ENCODE measurements at regions not wholly inside any gene's neighbourhood (a gene's known extent, or its start where the extent isn't known, plus 50 kb on each side); places are given as distances from the start of the nearest gene placed in this dataset.

GRCh38 chr1:170397061-170397460, 134.9 kb upstream of the GORAB start:
- Histone ChIP-seq H3K36me3 (no peaks in the 10 kb centered on the region), H3K27ac (no peak overlapping the region), H3K9me3 (no peaks in the 10 kb centered on the region), H3K27me3 (replicated peaks; ENCODE audit: insufficient read depth) (no peaks in the 10 kb centered on the region), H3K4me3 (no peak overlapping the region), H3K4me1 (replicated peaks) (no peaks in the 10 kb centered on the region)
- TF ChIP-seq, protein P1, sequence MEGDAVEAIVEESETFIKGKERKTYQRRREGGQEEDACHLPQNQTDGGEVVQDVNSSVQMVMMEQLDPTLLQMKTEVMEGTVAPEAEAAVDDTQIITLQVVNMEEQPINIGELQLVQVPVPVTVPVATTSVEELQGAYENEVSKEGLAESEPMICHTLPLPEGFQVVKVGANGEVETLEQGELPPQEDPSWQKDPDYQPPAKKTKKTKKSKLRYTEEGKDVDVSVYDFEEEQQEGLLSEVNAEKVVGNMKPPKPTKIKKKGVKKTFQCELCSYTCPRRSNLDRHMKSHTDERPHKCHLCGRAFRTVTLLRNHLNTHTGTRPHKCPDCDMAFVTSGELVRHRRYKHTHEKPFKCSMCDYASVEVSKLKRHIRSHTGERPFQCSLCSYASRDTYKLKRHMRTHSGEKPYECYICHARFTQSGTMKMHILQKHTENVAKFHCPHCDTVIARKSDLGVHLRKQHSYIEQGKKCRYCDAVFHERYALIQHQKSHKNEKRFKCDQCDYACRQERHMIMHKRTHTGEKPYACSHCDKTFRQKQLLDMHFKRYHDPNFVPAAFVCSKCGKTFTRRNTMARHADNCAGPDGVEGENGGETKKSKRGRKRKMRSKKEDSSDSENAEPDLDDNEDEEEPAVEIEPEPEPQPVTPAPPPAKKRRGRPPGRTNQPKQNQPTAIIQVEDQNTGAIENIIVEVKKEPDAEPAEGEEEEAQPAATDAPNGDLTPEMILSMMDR (IDR thresholded peaks at IDR 0.05): no peak
- TF ChIP-seq POLR2A (IDR thresholded peaks at IDR 0.05): no peak
- no peak for TF ChIP-seq POLR2AphosphoS5 (IDR thresholded peaks at IDR 0.05)
- no peak for DNase-seq (ENCODE audit: low spot score)
- intact Hi-C loops (cut with DNase I): no loop called here

DNA sequence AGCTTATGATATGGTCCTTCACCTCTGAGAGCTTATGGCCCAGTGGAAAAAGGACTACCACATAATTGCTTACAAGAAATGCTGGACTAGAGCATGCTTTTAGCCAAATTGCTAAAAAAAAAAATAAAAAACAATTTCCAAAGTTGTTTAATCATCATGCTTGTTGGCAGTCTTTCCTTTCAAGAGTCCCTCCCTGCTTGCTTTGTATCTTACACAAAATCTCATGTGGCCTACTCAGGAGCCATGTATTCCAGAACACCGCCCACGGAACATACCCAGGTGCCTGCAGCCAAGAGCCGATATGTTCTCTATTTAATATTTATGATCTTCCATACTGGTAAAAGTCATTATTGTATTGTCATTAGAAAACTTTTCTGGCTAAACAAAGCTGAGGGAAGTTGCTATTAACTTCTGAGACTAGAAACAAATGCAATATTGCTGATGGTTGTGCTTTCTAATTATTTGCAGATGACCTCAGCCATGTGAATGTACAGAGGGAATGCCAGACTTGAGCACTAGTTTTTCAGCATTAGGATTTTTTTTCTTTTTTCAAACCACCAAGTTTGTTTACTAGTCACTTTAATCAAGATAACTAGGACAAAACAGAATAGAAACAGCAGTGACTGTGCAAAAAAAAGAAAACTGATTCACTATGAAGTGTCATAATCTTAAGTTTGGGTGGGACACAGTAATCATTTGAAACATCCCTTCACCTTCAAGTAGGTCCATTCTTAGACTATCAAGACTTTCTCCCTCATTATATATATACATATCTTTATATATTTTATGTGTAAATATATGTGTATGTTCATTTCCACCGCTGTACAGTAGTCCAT, 129.3 kb upstream of the GORAB start:
- no peak overlapping the region for H3K27ac ChIP-seq
- DNase-seq (ENCODE audit: low spot score): no peak
- H3K4me3 ChIP-seq: no peak overlapping the region
- 63% methylated on average over 4 of the region's 4 CpGs for WGBS
- no peaks in the 10 kb centered on the region for H3K4me1 ChIP-seq (replicated peaks)
- intact Hi-C loops (cut with DNase I): no loop called here
- no peaks in the 10 kb centered on the region for H3K36me3 ChIP-seq
- no peaks in the 10 kb centered on the region for H3K9me3 ChIP-seq
- no peaks in the 10 kb centered on the region for H3K27me3 ChIP-seq (replicated peaks; ENCODE audit: insufficient read depth)
- TF ChIP-seq, protein P1 (IDR thresholded peaks at IDR 0.05): no peak
- TF ChIP-seq POLR2A (IDR thresholded peaks at IDR 0.05) (no peak), POLR2AphosphoS5 (IDR thresholded peaks at IDR 0.05) (no peak)

DNA sequence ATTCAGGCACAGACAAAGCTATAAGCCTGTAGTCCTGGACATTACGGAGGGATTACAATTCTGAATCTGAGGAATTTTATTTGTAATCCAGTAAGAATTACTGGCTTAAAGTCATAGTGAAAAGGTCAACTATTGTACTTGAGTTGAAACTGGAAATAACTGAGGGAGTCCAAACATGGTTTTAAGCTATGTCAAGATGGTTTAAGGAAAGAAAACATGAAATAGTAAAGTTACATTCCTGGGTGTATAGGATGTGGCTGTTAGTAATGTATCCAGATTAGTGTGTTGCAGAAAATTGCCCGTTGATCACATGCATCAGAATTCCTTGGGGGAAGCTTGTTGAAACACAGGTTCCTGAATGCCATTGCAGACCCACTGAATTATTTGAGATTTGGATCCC, 124.8 kb upstream of the GORAB start:
- no peak overlapping the region for H3K27ac ChIP-seq
- no peak for DNase-seq (ENCODE audit: low spot score)
- TF ChIP-seq POLR2A (IDR thresholded peaks at IDR 0.05): no peak
- TF ChIP-seq POLR2AphosphoS5 (IDR thresholded peaks at IDR 0.05): no peak
- TF ChIP-seq, protein P1 (IDR thresholded peaks at IDR 0.05): no peak
- no peak overlapping the region for H3K4me3 ChIP-seq
- H3K9me3 ChIP-seq: no peaks in the 10 kb centered on the region
- no peaks in the 10 kb centered on the region for H3K27me3 ChIP-seq (replicated peaks; ENCODE audit: insufficient read depth)
- H3K36me3 ChIP-seq: no peaks in the 10 kb centered on the region
- intact Hi-C loops (cut with DNase I): no loop called here
- WGBS: 78% methylated on average over 2 of the region's 2 CpGs
- no peaks in the 10 kb centered on the region for H3K4me1 ChIP-seq (replicated peaks)

DNA sequence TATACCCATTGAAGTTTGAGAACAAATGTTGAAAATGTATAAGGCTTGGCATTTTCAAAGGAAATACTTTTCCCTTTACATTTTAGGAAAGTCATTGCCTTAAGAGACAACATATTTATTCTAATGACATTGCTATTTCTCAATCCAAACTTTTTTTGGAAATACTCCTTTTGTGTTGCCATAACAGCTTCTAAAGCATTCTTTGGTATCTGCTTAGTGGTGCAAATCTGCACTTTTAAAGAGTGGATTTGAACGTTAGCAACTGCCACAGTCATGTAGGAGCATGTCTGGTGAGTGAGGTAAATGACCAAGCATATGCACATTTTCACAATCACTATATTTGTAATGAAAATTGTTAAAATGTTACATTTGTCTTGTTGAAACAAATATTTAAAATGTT, 124.4 kb upstream of the GORAB start:
- 67% methylated on average over 1 of the region's 1 CpG for WGBS
- Histone ChIP-seq H3K27ac (no peak overlapping the region), H3K4me1 (replicated peaks) (no peaks in the 10 kb centered on the region), H3K36me3 (no peaks in the 10 kb centered on the region), H3K27me3 (replicated peaks; ENCODE audit: insufficient read depth) (no peaks in the 10 kb centered on the region), H3K4me3 (no peak overlapping the region), H3K9me3 (no peaks in the 10 kb centered on the region)
- intact Hi-C loops (cut with DNase I): no loop called here
- DNase-seq (ENCODE audit: low spot score): no peak
- TF ChIP-seq POLR2A (IDR thresholded peaks at IDR 0.05) (no peak), POLR2AphosphoS5 (IDR thresholded peaks at IDR 0.05) (no peak)
- TF ChIP-seq, protein P1 (IDR thresholded peaks at IDR 0.05): no peak
